ENCODE measurements at regions not wholly inside any gene's neighbourhood (a gene's known extent, or its start where the extent isn't known, plus 50 kb on each side); places are given as distances from the start of the nearest gene placed in this dataset.

- Histone ChIP-seq H3K27me3 (ENCODE audit: insufficient read depth, poor library complexity, severe bottlenecking) (no peaks in the 10 kb centered on the region), H3K27ac (ENCODE audit: poor library complexity, severe bottlenecking) (no peak overlapping the region), H3K4me3 (ENCODE audit: severe bottlenecking) (no peak overlapping the region), H3K9me3 (ENCODE audit: severe bottlenecking) (peaks cover 3% of the 10 kb centered on the region), H3K36me3 (ENCODE audit: low read depth) (no peaks in the 10 kb centered on the region), H3K4me1 (ENCODE audit: insufficient read depth, poor library complexity, severe bottlenecking) (peaks cover under 1% of the 10 kb centered on the region)
- DNase-seq (ENCODE audit: low spot score) (no peak), ATAC-seq (ENCODE audit: low read depth) (no peak)
- TF ChIP-seq, protein P1, sequence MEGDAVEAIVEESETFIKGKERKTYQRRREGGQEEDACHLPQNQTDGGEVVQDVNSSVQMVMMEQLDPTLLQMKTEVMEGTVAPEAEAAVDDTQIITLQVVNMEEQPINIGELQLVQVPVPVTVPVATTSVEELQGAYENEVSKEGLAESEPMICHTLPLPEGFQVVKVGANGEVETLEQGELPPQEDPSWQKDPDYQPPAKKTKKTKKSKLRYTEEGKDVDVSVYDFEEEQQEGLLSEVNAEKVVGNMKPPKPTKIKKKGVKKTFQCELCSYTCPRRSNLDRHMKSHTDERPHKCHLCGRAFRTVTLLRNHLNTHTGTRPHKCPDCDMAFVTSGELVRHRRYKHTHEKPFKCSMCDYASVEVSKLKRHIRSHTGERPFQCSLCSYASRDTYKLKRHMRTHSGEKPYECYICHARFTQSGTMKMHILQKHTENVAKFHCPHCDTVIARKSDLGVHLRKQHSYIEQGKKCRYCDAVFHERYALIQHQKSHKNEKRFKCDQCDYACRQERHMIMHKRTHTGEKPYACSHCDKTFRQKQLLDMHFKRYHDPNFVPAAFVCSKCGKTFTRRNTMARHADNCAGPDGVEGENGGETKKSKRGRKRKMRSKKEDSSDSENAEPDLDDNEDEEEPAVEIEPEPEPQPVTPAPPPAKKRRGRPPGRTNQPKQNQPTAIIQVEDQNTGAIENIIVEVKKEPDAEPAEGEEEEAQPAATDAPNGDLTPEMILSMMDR (IDR thresholded peaks at IDR 0.05; ENCODE audit: poor library complexity, severe bottlenecking), result no peak
These were observed 120.7 kb upstream of the PAPPA start for GRCh38 chr9:116032683-116033440.

GRCh38 chr9:116039312-116039711 lies 114.3 kb upstream of the PAPPA start:
- ATAC-seq (ENCODE audit: low read depth), result no peak
- no peak for DNase-seq (ENCODE audit: low spot score)
- TF ChIP-seq, protein P1 (IDR thresholded peaks at IDR 0.05; ENCODE audit: poor library complexity, severe bottlenecking), result no peak
- H3K36me3 ChIP-seq (ENCODE audit: low read depth), result no peaks in the 10 kb centered on the region
- H3K4me3 ChIP-seq (ENCODE audit: severe bottlenecking), result no peak overlapping the region
- H3K27me3 ChIP-seq (ENCODE audit: insufficient read depth, poor library complexity, severe bottlenecking), result no peaks in the 10 kb centered on the region
- H3K4me1 ChIP-seq (ENCODE audit: insufficient read depth, poor library complexity, severe bottlenecking), result no peaks in the 10 kb centered on the region
- H3K9me3 ChIP-seq (ENCODE audit: severe bottlenecking), result no peaks in the 10 kb centered on the region
- H3K27ac ChIP-seq (ENCODE audit: poor library complexity, severe bottlenecking), result no peak overlapping the region

DNA sequence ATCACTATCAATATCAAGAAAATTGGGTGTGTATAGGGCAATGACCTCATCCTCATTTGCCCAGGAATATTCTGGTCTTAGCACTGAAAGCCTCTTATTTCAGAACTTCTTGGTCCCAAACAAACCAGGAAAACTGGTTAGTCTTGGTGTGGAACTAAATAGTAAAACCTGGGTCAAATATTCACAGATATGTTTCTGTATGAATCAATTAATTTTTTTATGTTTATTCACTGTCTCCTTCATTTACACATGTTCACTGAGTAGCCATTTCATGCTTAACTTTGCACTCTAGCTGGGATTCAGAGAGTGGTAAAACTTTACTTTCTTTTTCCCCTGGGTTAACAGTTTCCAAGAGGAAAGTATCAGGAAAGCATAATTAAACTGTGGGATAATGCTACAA lies 113.7 kb upstream of the PAPPA start:
- Histone ChIP-seq H3K27ac (ENCODE audit: poor library complexity, severe bottlenecking) (no peak overlapping the region), H3K4me3 (ENCODE audit: severe bottlenecking) (no peak overlapping the region), H3K27me3 (ENCODE audit: insufficient read depth, poor library complexity, severe bottlenecking) (no peaks in the 10 kb centered on the region), H3K36me3 (ENCODE audit: low read depth) (no peaks in the 10 kb centered on the region), H3K9me3 (ENCODE audit: severe bottlenecking) (no peaks in the 10 kb centered on the region), H3K4me1 (ENCODE audit: insufficient read depth, poor library complexity, severe bottlenecking) (no peaks in the 10 kb centered on the region)
- DNase-seq (ENCODE audit: low spot score), result no peak
- TF ChIP-seq, protein P1 (IDR thresholded peaks at IDR 0.05; ENCODE audit: poor library complexity, severe bottlenecking), result no peak
- no peak for ATAC-seq (ENCODE audit: low read depth)

DNA sequence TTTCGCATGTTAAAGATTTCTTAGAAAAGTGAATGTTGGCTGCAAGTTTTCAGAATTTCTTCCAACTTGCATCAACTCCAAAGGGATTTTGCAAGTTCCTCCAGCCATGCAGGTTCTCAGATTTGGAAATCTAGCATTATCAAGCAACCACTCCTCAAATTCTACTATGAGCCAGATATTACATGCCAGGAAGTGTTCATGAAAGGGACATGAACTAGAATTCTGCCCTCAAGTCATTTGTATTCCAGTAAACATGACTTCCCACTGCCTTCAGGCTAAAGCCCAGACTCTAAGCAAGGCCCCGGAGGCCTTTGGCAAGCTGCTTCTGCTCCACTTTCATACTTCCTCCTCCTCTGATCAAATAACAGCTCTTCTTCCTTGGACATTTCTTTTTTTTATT lies 111.3 kb upstream of the PAPPA start:
- H3K36me3 ChIP-seq (ENCODE audit: low read depth), result no peaks in the 10 kb centered on the region
- TF ChIP-seq, protein P1 (IDR thresholded peaks at IDR 0.05; ENCODE audit: poor library complexity, severe bottlenecking), result no peak
- H3K27me3 ChIP-seq (ENCODE audit: insufficient read depth, poor library complexity, severe bottlenecking), result no peaks in the 10 kb centered on the region
- no peak overlapping the region for H3K27ac ChIP-seq (ENCODE audit: poor library complexity, severe bottlenecking)
- H3K4me1 ChIP-seq (ENCODE audit: insufficient read depth, poor library complexity, severe bottlenecking), result peaks cover 5% of the 10 kb centered on the region
- DNase-seq (ENCODE audit: low spot score) (no peak), ATAC-seq (ENCODE audit: low read depth) (no peak)
- H3K4me3 ChIP-seq (ENCODE audit: severe bottlenecking), result no peak overlapping the region
- H3K9me3 ChIP-seq (ENCODE audit: severe bottlenecking), result no peaks in the 10 kb centered on the region

DNA sequence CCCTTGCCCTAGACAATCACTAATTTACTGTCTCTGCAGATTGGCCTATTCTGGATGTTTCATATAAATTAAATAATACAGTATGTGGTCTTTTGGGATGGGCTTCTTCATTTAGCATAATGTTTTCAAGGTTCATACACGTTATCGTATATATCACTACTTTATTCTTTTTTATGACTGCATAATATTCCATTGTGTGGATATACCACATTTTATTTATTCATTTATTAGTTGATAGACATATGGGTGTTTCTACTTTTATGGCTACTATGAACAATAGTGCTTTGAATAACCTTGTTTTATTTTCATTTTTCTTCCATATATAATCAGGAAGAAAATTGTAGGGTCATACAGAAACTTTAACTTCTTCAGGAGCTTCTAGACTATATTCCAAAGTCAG lies 108.5 kb upstream of the PAPPA start:
- ATAC-seq (ENCODE audit: low read depth), result no peak
- peaks cover 5% of the 10 kb centered on the region for H3K4me1 ChIP-seq (ENCODE audit: insufficient read depth, poor library complexity, severe bottlenecking)
- DNase-seq (ENCODE audit: low spot score), result no peak
- H3K4me3 ChIP-seq (ENCODE audit: severe bottlenecking), result no peak overlapping the region
- no peaks in the 10 kb centered on the region for H3K9me3 ChIP-seq (ENCODE audit: severe bottlenecking)
- TF ChIP-seq, protein P1 (IDR thresholded peaks at IDR 0.05; ENCODE audit: poor library complexity, severe bottlenecking), result no peak
- no peak overlapping the region for H3K27ac ChIP-seq (ENCODE audit: poor library complexity, severe bottlenecking)
- no peaks in the 10 kb centered on the region for H3K36me3 ChIP-seq (ENCODE audit: low read depth)
- H3K27me3 ChIP-seq (ENCODE audit: insufficient read depth, poor library complexity, severe bottlenecking), result no peaks in the 10 kb centered on the region
